ENCODE measurements at regions not wholly inside any gene's neighbourhood (a gene's known extent, or its start where the extent isn't known, plus 50 kb on each side); places are given as distances from the start of the nearest gene placed in this dataset.
"Not testable (repeated sequence)": the region's sequence is repeated elsewhere in the genome, so short reads cannot be mapped to it uniquely, and the experiment has no call there.

DNA sequence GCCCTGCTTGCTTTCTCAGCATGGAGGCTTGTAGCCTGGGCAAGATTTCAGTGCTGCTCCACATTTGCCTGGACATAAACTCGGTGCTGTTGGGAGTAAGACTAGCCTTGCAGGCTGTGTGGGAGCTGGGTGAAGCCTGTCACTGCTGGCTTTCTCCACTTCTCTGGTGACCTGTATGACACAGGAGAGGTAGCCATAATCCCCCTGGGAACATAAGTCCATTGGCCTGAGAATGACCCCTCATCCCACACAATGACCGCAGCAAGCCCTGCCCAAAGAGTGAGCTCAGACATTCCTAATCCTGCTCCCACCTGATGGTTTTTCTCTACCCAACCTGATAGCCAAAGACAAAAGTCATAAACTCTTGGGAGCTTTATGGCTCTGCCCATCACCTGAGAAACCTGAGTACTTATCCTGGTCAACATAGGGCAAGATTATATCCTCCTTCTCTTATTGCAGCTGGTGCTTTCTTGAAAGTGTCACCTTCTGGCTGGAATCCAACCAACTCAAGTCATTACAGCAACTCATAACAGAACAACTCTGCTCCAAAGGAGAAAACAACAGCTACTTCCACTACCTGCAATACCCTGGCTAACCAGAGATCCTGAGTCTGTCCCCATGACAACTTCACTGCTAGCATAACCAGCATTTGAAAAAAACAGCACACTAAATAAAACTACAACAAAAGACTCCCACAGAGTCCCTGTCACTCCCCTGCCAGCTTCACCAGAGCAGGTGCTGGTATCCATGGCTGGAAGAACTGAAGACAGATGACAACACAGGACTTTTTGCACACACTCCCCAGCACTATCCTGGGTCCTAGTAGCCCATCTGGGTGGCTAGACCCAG is 834.4 kb upstream of the DDX18 start:
- DNase-seq (ENCODE audit: low read depth, low spot score): no peak
- ChIA-PET CTCF (no interaction called here), POLR2A (no interaction called here)
- H3K4me3 ChIP-seq (ENCODE audit: low read depth, low read length): no peak overlapping the region
- TF ChIP-seq, protein P1, sequence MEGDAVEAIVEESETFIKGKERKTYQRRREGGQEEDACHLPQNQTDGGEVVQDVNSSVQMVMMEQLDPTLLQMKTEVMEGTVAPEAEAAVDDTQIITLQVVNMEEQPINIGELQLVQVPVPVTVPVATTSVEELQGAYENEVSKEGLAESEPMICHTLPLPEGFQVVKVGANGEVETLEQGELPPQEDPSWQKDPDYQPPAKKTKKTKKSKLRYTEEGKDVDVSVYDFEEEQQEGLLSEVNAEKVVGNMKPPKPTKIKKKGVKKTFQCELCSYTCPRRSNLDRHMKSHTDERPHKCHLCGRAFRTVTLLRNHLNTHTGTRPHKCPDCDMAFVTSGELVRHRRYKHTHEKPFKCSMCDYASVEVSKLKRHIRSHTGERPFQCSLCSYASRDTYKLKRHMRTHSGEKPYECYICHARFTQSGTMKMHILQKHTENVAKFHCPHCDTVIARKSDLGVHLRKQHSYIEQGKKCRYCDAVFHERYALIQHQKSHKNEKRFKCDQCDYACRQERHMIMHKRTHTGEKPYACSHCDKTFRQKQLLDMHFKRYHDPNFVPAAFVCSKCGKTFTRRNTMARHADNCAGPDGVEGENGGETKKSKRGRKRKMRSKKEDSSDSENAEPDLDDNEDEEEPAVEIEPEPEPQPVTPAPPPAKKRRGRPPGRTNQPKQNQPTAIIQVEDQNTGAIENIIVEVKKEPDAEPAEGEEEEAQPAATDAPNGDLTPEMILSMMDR (IDR thresholded peaks at IDR 0.05; ENCODE audit: low read depth, low read length): no peak
- peaks cover 12% of the 10 kb centered on the region; the same call in 1 of the 2 replicates for H3K9me3 ChIP-seq (ENCODE audit: control insufficient read depth, insufficient read depth, low read length)
- no peak overlapping the region for H3K27ac ChIP-seq (ENCODE audit: low read depth, low read length)
- no peaks in the 10 kb centered on the region for H3K27me3 ChIP-seq (ENCODE audit: control insufficient read depth, insufficient read depth, low read length)

DNA sequence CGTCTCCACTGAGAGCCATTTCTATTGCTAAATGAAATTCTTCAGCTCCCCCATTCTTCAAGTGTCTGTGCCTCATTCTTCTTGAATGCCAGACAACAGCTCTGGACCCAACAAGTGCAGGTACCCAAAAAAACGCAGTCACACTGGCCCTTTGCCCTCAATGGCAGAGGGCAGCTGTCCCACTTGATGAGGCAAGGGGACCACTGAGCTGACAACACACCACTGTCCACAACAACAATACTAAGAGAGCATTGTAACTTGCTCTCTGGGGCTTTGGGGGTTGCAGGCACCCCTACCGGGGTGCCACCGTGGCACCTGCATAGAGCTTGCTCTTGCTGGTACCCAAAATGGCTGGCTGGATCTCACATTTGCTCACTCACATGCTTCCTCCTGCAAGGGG is 827.0 kb upstream of the DDX18 start:
- no peak overlapping the region for H3K27ac ChIP-seq (ENCODE audit: low read depth, low read length)
- peaks cover 6% of the 10 kb centered on the region; the same call in 1 of the 2 replicates for H3K9me3 ChIP-seq (ENCODE audit: control insufficient read depth, insufficient read depth, low read length)
- DNase-seq (ENCODE audit: low read depth, low spot score): no peak
- H3K4me3 ChIP-seq (ENCODE audit: low read depth, low read length): no peak overlapping the region
- ChIA-PET CTCF (no interaction called here), POLR2A (no interaction called here)
- H3K27me3 ChIP-seq (ENCODE audit: control insufficient read depth, insufficient read depth, low read length): no peaks in the 10 kb centered on the region
- TF ChIP-seq, protein P1 (IDR thresholded peaks at IDR 0.05; ENCODE audit: low read depth, low read length): no peak

DNA sequence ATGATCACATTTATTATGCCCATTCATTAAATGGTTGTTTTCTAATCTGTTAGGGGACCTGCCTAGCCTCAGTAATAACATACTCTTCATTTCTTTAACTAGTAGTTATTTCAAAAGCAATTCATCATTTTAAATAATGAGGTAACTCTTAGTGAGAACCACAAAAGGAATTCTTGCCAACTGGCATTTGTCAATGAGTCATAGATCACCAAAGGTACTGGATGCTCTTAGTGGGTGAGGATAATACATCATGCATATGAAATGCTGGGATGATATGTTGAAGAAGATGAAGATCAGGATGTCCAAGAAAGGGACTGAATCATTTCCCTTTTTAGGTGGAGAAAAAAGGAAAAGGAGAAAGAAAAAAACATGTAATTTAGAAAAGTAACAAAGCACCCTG is 826.2 kb upstream of the DDX18 start:
- CTCF ChIA-PET: no interaction called here
- TF ChIP-seq, protein P1 (IDR thresholded peaks at IDR 0.05; ENCODE audit: low read depth, low read length): no peak
- H3K9me3 ChIP-seq (ENCODE audit: control insufficient read depth, insufficient read depth, low read length): peaks cover 6% of the 10 kb centered on the region; the same call in 1 of the 2 replicates
- H3K4me3 ChIP-seq (ENCODE audit: low read depth, low read length): no peak overlapping the region
- no peak overlapping the region for H3K27ac ChIP-seq (ENCODE audit: low read depth, low read length)
- DNase-seq (ENCODE audit: low read depth, low spot score): no peak
- POLR2A ChIA-PET: no interaction called here
- H3K27me3 ChIP-seq (ENCODE audit: control insufficient read depth, insufficient read depth, low read length): no peaks in the 10 kb centered on the region

DNA sequence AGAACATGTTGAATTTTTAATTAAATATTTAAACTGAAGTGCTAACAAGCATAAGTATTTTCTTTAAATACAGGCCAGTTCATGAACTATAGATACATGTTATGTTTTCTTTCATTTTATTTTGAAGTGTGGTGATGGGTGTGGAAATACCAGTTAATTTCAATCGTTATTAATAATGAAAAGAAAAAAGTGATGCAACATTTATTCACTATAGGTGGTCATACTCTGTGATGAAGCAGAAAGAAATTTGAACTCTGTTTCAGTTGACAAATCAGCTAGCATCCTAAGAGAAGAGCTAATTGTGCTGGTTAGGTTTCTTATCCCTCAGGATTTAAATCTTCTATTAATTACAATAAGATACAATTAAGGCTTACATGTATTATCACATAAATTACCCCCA is 795.1 kb upstream of the DDX18 start:
- Histone ChIP-seq H3K9me3 (ENCODE audit: control insufficient read depth, insufficient read depth, low read length) (no peaks in the 10 kb centered on the region), H3K4me3 (ENCODE audit: low read depth, low read length) (no peak overlapping the region), H3K27me3 (ENCODE audit: control insufficient read depth, insufficient read depth, low read length) (no peaks in the 10 kb centered on the region), H3K27ac (ENCODE audit: low read depth, low read length) (no peak overlapping the region)
- CTCF ChIA-PET: no interaction called here
- POLR2A ChIA-PET: no interaction called here
- DNase-seq (ENCODE audit: low read depth, low spot score): no peak
- TF ChIP-seq, protein P1 (IDR thresholded peaks at IDR 0.05; ENCODE audit: low read depth, low read length): no peak

DNA sequence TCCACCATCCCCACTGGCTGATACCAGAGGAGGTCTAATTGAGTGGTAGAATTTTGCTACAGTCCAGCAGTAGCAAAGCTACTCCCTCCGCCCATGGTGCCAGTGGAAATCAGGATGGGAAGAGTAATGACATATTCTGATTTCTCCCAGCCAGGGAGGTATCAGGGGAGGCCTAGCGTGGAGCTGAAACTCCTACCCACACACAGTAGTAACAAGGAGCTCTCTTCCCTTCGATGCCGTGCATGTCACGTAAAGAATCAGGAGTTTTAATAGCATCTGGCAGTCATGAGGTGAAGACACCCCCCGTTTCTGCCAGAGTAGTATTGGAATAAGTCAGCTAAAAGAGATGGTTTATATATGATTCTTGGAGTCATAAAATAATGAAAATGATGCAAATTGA is 786.8 kb upstream of the DDX18 start:
- Histone ChIP-seq H3K4me3 (ENCODE audit: low read depth, low read length) (no peak overlapping the region), H3K27ac (ENCODE audit: low read depth, low read length) (no peak overlapping the region), H3K9me3 (ENCODE audit: control insufficient read depth, insufficient read depth, low read length) (peaks cover 27% of the 10 kb centered on the region), H3K27me3 (ENCODE audit: control insufficient read depth, insufficient read depth, low read length) (no peaks in the 10 kb centered on the region)
- CTCF ChIA-PET: no interaction called here
- POLR2A ChIA-PET: no interaction called here
- TF ChIP-seq, protein P1 (IDR thresholded peaks at IDR 0.05; ENCODE audit: low read depth, low read length): no peak
- no peak for DNase-seq (ENCODE audit: low read depth, low spot score)

DNA sequence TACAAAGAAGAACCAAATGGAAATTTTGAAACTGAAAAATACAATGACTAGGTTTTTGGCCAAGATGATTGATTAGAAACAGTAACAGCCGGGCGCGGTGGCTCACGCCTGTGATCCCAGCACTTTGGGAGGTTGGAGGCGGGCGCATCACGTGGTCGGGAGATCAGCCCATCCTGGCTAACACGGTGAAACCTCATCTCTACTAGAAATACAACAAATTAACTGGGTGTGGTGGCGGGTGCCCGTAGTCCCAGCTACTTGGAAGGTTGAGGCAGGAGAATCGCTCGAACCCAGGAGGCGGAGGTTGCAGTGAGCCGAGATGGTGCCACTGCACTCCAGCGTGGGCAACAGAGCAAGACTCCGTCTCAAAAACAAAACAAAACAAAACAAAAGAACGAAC is 785.8 kb upstream of the DDX18 start:
- H3K9me3 ChIP-seq (ENCODE audit: control insufficient read depth, insufficient read depth, low read length): peaks cover 31% of the 10 kb centered on the region
- H3K4me3 ChIP-seq (ENCODE audit: low read depth, low read length); CTCF ChIA-PET; H3K27me3 ChIP-seq (ENCODE audit: control insufficient read depth, insufficient read depth, low read length); POLR2A ChIA-PET; H3K27ac ChIP-seq (ENCODE audit: low read depth, low read length); DNase-seq (ENCODE audit: low read depth, low spot score): not testable (repeated sequence)

Measured in AG04450 (cell line).